NB4 (cell line): ENCODE measurements at regions not wholly inside any gene's neighbourhood (a gene's known extent, or its start where the extent isn't known, plus 50 kb on each side); places are given as distances from the start of the nearest gene placed in this dataset.

Experiments
- MYC ChIP-seq: IDR thresholded peaks from 2 replicates; pipeline ENCODE4 v1.6.1; 2011; ENCODE audit warnings: low read depth, low read length
- POLR2A ChIP-seq: IDR thresholded peaks from 2 replicates; pipeline ENCODE4 v1.6.1; 2011; ENCODE audit warnings: mild to moderate bottlenecking; ENCODE audit not compliant: insufficient read length; ENCODE audit errors: extremely low read depth
- TF ChIP-seq, protein P1 (sequence below): IDR thresholded peaks from one replicate; pipeline ENCODE4 v1.5.1; 2012; ENCODE audit warnings: low read depth, low read length

DNA sequence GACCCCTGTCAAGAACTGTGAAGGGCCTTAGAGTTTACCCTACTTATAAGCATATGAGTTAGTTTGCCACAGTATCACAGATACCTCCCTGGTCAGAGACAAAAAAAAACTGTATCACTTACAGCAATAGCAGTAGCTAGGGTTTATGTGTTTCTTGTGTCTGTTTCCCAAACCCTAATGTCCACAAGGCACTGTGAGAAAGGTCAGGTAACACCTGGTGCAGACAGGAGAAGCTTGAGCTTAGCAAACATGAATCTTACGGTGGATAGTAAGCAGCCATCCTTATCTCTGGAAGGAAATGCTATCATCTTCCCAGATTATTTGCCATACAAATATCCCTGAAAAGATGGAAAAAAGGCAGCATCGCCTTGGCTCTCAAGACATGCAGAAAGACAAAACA is 208.5 kb upstream of the KCNN2 start:
- TF ChIP-seq, protein P1, sequence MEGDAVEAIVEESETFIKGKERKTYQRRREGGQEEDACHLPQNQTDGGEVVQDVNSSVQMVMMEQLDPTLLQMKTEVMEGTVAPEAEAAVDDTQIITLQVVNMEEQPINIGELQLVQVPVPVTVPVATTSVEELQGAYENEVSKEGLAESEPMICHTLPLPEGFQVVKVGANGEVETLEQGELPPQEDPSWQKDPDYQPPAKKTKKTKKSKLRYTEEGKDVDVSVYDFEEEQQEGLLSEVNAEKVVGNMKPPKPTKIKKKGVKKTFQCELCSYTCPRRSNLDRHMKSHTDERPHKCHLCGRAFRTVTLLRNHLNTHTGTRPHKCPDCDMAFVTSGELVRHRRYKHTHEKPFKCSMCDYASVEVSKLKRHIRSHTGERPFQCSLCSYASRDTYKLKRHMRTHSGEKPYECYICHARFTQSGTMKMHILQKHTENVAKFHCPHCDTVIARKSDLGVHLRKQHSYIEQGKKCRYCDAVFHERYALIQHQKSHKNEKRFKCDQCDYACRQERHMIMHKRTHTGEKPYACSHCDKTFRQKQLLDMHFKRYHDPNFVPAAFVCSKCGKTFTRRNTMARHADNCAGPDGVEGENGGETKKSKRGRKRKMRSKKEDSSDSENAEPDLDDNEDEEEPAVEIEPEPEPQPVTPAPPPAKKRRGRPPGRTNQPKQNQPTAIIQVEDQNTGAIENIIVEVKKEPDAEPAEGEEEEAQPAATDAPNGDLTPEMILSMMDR: no peak
- TF ChIP-seq MYC: no peak
- TF ChIP-seq POLR2A: no peak
